KMS-11 (cell line): ENCODE measurements at regions not wholly inside any gene's neighbourhood (a gene's known extent, or its start where the extent isn't known, plus 50 kb on each side); places are given as distances from the start of the nearest gene placed in this dataset.
A peak's percentile ranks its signal among the peaks of the same experiment; 100 is the strongest.

Source experiments
- H2AFZ ChIP-seq: fragments of 200-600 bp; sonication (generic); 2 replicates; pipeline ENCODE4 v1.6.1; 2016; ENCODE audit warnings: antibody characterized with exemption, mixed run types, low read depth
- H3K27ac ChIP-seq: fragments of 200-600 bp; sonication (generic); 2 replicates; pipeline ENCODE4 v1.6.1; 2016; ENCODE audit warnings: mild to moderate bottlenecking, mixed run types
- H3K27me3 ChIP-seq: fragments of 200-600 bp; sonication (generic); 2 replicates; pipeline ENCODE4 v1.6.1; 2017; ENCODE audit warnings: mild to moderate bottlenecking, low read depth, mixed run types, moderate library complexity; ENCODE audit not compliant: insufficient read depth
- H3K36me3 ChIP-seq: fragments of 200-600 bp; sonication (generic); 2 replicates; pipeline ENCODE4 v1.6.1; 2017; ENCODE audit warnings: mild to moderate bottlenecking, mixed run types; ENCODE audit not compliant: insufficient read depth
- H3K4me1 ChIP-seq: fragments of 200-600 bp; sonication (generic); 2 replicates; pipeline ENCODE4 v1.6.1; 2016; ENCODE audit warnings: mild to moderate bottlenecking, low read depth, mixed run types; ENCODE audit not compliant: poor library complexity, severe bottlenecking
- H3K4me2 ChIP-seq: fragments of 200-600 bp; sonication (generic); 2 replicates; pipeline ENCODE4 v1.7.0; 2016; ENCODE audit warnings: mild to moderate bottlenecking, mixed run types
- H3K4me3 ChIP-seq: fragments of 200-600 bp; sonication (generic); IDR thresholded peaks from 2 replicates; pipeline ENCODE4 v1.6.1; 2017; ENCODE audit warnings: low read depth, low read length, mixed read lengths; ENCODE audit not compliant: insufficient read depth
- H3K79me2 ChIP-seq: fragments of 200-600 bp; sonication (generic); 2 replicates; pipeline ENCODE4 v1.6.1; 2016; ENCODE audit warnings: low read depth, mixed run types; ENCODE audit not compliant: insufficient read depth
- H3K9ac ChIP-seq: fragments of 200-600 bp; sonication (generic); 2 replicates; pipeline ENCODE4 v1.6.1; 2016; ENCODE audit warnings: mild to moderate bottlenecking, mixed run types
- H4K20me1 ChIP-seq: fragments of 200-600 bp; sonication (generic); 2 replicates; pipeline ENCODE4 v1.6.1; 2016; ENCODE audit warnings: mild to moderate bottlenecking, mixed run types; ENCODE audit not compliant: insufficient read depth
- TF ChIP-seq, protein P1 (sequence below): fragments of 200-600 bp; sonication (generic); conservative IDR thresholded peaks from 2 replicates; pipeline ENCODE4 v1.6.1; 2017; ENCODE audit warnings: low read depth, mild to moderate bottlenecking, antibody characterized with exemption, low read length, moderate library complexity, mixed read lengths

DNA sequence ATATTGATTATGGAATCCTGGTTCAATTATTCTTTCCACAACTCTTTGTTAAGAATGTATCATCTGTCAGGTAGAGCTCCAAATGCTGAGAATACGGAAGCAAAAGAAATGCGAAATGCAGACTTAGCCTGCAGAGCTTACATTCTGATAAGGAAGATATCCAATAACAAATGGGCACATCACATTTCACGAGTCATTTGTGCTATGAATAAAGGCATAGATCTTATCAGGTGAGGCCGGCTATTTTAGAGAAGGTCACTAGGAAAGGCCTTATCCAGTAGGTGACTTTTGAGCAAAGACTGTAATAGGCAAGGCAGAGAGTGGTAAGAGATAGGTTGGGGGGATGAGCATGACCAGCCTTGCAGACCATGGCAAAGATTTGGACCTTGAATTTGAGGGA lies 174.3 kb upstream of the SERPINE2 start:
- H3K4me2 ChIP-seq: no peak overlapping the region
- H2AFZ ChIP-seq: no peak overlapping the region
- H3K36me3 ChIP-seq: no peaks in the 10 kb centered on the region
- no peak overlapping the region for H3K9ac ChIP-seq
- H3K4me3 ChIP-seq: no peak overlapping the region
- no peaks in the 10 kb centered on the region for H3K27me3 ChIP-seq
- no peaks in the 10 kb centered on the region for H3K79me2 ChIP-seq
- H3K4me1 ChIP-seq: peaks cover 28% of the 10 kb centered on the region
- TF ChIP-seq, protein P1, sequence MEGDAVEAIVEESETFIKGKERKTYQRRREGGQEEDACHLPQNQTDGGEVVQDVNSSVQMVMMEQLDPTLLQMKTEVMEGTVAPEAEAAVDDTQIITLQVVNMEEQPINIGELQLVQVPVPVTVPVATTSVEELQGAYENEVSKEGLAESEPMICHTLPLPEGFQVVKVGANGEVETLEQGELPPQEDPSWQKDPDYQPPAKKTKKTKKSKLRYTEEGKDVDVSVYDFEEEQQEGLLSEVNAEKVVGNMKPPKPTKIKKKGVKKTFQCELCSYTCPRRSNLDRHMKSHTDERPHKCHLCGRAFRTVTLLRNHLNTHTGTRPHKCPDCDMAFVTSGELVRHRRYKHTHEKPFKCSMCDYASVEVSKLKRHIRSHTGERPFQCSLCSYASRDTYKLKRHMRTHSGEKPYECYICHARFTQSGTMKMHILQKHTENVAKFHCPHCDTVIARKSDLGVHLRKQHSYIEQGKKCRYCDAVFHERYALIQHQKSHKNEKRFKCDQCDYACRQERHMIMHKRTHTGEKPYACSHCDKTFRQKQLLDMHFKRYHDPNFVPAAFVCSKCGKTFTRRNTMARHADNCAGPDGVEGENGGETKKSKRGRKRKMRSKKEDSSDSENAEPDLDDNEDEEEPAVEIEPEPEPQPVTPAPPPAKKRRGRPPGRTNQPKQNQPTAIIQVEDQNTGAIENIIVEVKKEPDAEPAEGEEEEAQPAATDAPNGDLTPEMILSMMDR: no peak
- H3K27ac ChIP-seq: no peak overlapping the region
- H4K20me1 ChIP-seq: no peaks in the 10 kb centered on the region

DNA sequence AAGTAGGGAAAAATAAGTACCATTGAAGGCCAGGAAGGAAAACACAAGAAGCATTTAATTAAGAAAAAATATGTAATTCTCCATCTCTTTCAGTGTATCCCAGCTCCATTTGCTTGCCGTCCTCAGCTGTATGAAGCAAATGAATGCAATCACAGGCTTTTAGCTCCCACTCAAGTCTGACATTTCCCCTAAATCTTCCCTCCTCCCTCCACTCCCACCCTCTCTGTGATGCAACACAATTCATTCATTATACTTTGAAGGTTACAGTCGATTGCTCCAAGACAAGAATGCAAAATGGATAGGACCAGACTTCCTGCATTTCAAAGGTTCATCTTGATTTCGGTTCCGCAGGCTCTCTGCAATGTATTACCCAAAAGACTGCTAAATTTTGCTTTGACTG lies 172.7 kb upstream of the SERPINE2 start:
- H3K27ac ChIP-seq: no peak overlapping the region
- H3K36me3 ChIP-seq: no peaks in the 10 kb centered on the region
- H2AFZ ChIP-seq: no peak overlapping the region
- H3K27me3 ChIP-seq: no peaks in the 10 kb centered on the region
- no peak overlapping the region for H3K4me3 ChIP-seq
- H3K79me2 ChIP-seq: no peaks in the 10 kb centered on the region
- no peaks in the 10 kb centered on the region for H4K20me1 ChIP-seq
- no peak overlapping the region for H3K9ac ChIP-seq
- H3K4me2 ChIP-seq: no peak overlapping the region
- H3K4me1 ChIP-seq: peaks cover 35% of the 10 kb centered on the region
- TF ChIP-seq, protein P1: no peak

DNA sequence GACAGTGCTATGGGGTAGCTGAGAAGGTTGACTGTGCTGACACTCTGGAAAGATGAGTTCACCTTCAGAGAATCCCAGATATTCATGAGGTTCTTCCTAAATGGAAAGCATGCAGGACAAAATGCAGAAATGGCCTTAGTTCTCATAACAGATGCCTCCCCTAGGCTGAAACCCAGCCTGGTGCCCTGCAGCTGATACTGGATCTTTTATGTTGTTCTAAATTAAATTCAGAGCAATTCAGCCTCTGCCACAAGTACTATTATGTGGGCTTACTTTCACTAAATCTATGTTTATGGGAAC lies 172.0 kb upstream of the SERPINE2 start:
- H4K20me1 ChIP-seq: no peaks in the 10 kb centered on the region
- peaks cover 35% of the 10 kb centered on the region for H3K4me1 ChIP-seq
- no peak overlapping the region for H3K9ac ChIP-seq
- H3K27ac ChIP-seq: no peak overlapping the region
- no peaks in the 10 kb centered on the region for H3K79me2 ChIP-seq
- no peak overlapping the region for H3K4me2 ChIP-seq
- no peak overlapping the region for H3K4me3 ChIP-seq
- no peak overlapping the region for H2AFZ ChIP-seq
- TF ChIP-seq, protein P1: no peak
- no peaks in the 10 kb centered on the region for H3K36me3 ChIP-seq
- no peaks in the 10 kb centered on the region for H3K27me3 ChIP-seq

DNA sequence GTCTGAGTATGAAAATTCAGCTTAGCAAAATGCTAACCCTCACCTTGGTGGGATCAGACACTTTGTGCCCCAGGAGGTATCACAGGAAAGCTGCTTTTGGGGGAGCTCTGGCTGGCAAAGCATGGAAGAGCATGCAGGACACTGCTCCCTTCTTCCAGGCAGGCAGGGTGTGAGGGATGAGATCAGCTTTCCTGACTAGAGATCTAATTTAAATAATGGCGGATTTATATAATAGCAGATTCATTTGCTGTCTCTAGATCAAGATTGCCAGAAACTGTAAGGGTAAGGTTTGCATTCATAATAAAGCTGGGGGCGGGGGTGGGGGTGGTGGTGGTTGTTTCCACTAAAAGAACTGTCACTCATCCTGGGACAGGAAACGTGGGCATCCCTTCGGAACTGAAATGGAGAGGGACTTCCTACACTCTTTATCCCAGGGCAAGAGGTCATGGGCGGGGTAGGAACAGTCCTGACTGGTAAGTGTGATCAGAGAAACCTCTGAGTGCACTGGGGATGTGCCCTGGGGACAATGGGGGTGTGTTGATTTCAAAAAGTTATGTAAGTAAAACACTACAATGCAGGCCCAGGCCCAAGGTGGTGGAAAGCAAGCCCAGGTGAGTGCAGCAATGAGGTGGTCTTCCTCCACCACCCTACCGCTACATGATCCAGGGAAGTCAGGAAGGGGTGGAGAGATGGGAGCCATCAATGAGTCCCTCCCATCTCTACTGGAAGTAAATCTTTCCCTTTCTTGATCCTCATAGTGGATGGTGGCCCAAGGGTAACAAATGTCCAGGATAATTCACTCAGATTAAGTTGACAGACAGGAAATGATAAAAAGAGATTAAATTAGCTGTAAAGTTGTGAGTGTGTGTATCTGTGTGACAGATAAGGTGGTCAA lies 171.4 kb upstream of the SERPINE2 start:
- TF ChIP-seq, protein P1: no peak
- no peaks in the 10 kb centered on the region for H3K79me2 ChIP-seq
- no peaks in the 10 kb centered on the region for H3K36me3 ChIP-seq
- no peaks in the 10 kb centered on the region for H4K20me1 ChIP-seq
- peak overlapping the region; percentile 27 for H3K27ac ChIP-seq
- peak overlapping the region; percentile 96 for H3K4me2 ChIP-seq
- 0 out of 2 replicates have a peak overlapping the region, but pooled peaks have one; percentile 16 for H3K9ac ChIP-seq
- H2AFZ ChIP-seq: peak overlapping the region; percentile 40; the same call in 1 of the 2 replicates
- no peaks in the 10 kb centered on the region for H3K27me3 ChIP-seq
- peak overlapping the region; percentile 61 for H3K4me3 ChIP-seq
- H3K4me1 ChIP-seq: peaks cover 35% of the 10 kb centered on the region
